Fibroblast of lung (primary cell): ENCODE measurements at regions not wholly inside any gene's neighbourhood (a gene's known extent, or its start where the extent isn't known, plus 50 kb on each side); places are given as distances from the start of the nearest gene placed in this dataset.

Experiments used
- DNase-seq, 2 donors: peaks; one replicate each; pipeline versions ENCODE4 v3.0.0 to v3.0.0-alpha.2; 2010; ENCODE audit warnings: low read depth in 2 of 2
- H2AFZ ChIP-seq: 2 replicates; pipeline ENCODE4 v1.5.1; 2012; ENCODE audit warnings: low read length, control low read depth, inconsistent platforms
- H3K27ac ChIP-seq: 2 replicates; pipeline ENCODE4 v1.5.1; 2011; ENCODE audit warnings: low read length, control low read depth; ENCODE audit not compliant: insufficient read depth
- H3K27me3 ChIP-seq: 2 replicates; pipeline ENCODE4 v1.5.1; 2011; ENCODE audit warnings: mild to moderate bottlenecking, low read length; ENCODE audit not compliant: control insufficient read depth, insufficient read depth
- H3K36me3 ChIP-seq: 2 replicates; pipeline ENCODE4 v1.5.1; 2011; ENCODE audit warnings: low read length; ENCODE audit not compliant: control insufficient read depth, insufficient read depth
- H3K4me1 ChIP-seq: 2 replicates; pipeline ENCODE4 v1.5.1; 2011; ENCODE audit warnings: low read length; ENCODE audit not compliant: control insufficient read depth, insufficient read depth; ENCODE audit errors: extremely low read depth
- H3K4me2 ChIP-seq: 2 replicates; pipeline ENCODE4 v1.5.1; 2011; ENCODE audit warnings: low read length, control low read depth; ENCODE audit not compliant: insufficient read depth; ENCODE audit errors: extremely low read depth
- H3K4me3 ChIP-seq, 4 experiments: fragments of 200-600 bp in 1 of 4; sonication (generic) in 1 of 4; replicated peaks in 1 of 4; 2 replicates each; pipeline ENCODE4 v1.5.1; 2011 to 2016; ENCODE audit warnings: low read length in 4 of 4, low read depth in 3 of 4, mild to moderate bottlenecking in 3 of 4, control low read depth in 2 of 4, inconsistent platforms in 1 of 4, mixed read lengths in 1 of 4; ENCODE audit not compliant: insufficient read depth in 1 of 4; ENCODE audit errors: control extremely low read depth in 1 of 4
- H3K79me2 ChIP-seq: 2 replicates; pipeline ENCODE4 v1.5.1; 2012; ENCODE audit warnings: mild to moderate bottlenecking, low read length, inconsistent platforms; ENCODE audit not compliant: control insufficient read depth, insufficient read depth
- H3K9ac ChIP-seq: 2 replicates; pipeline ENCODE4 v1.5.1; 2011; ENCODE audit warnings: mild to moderate bottlenecking, low read length, control low read depth; ENCODE audit not compliant: insufficient read depth
- H3K9me3 ChIP-seq: 2 replicates; pipeline ENCODE4 v1.5.1; 2012; ENCODE audit warnings: low read depth, low read length; ENCODE audit not compliant: control insufficient read depth, insufficient read depth
- H4K20me1 ChIP-seq: 2 replicates; pipeline ENCODE4 v1.5.1; 2011; ENCODE audit warnings: low read length; ENCODE audit not compliant: control insufficient read depth, insufficient read depth; ENCODE audit errors: extremely low read depth
- CTCF ChIP-seq, 2 donors: IDR thresholded peaks in 1 of 2; conservative IDR thresholded peaks in 1 of 2; 1 replicate in 1 of 2; 2 replicates in 1 of 2; pipeline ENCODE4 v1.5.1; 2011 to 2012; ENCODE audit warnings: low read length in 2 of 2, control low read depth in 1 of 2, inconsistent platforms in 1 of 2, low read depth in 1 of 2, mild to moderate bottlenecking in 1 of 2
- EZH2 ChIP-seq: IDR thresholded peaks from 2 replicates; pipeline ENCODE4 v1.5.1; 2012; ENCODE audit warnings: low read length, control low read depth, mild to moderate bottlenecking; ENCODE audit errors: missing control alignments

GRCh38 chr13:73513751-73514150 lies 454.9 kb downstream of the KLF5 start:
- Histone ChIP-seq H3K27ac (no peak overlapping the region), H3K9ac (no peak overlapping the region), H3K4me2 (no peak overlapping the region), H2AFZ (no peak overlapping the region), H3K79me2 (no peaks in the 10 kb centered on the region), H3K27me3 (no peaks in the 10 kb centered on the region), H3K4me1 (no peaks in the 10 kb centered on the region), H3K9me3 (no peaks in the 10 kb centered on the region), H3K36me3 (no peaks in the 10 kb centered on the region), H3K4me3 (no peak overlapping the region), H4K20me1 (no peaks in the 10 kb centered on the region)
- DNase-seq, result no peak
- TF ChIP-seq CTCF (conservative IDR thresholded peaks at IDR 0.05 in 1 of 2, IDR thresholded peaks at IDR 0.05 in 1 of 2; ENCODE audit: low read depth in 1 of 2, low read length in 2 of 2), result no peak
- no peak for TF ChIP-seq EZH2

GRCh38 chr13:73508841-73509240 lies 450.0 kb downstream of the KLF5 start:
- H3K9ac ChIP-seq, result no peak overlapping the region
- H3K27me3 ChIP-seq, result no peaks in the 10 kb centered on the region
- no peaks in the 10 kb centered on the region for H3K79me2 ChIP-seq
- no peak overlapping the region for H3K4me3 ChIP-seq
- H3K27ac ChIP-seq, result no peak overlapping the region
- no peak for DNase-seq
- no peaks in the 10 kb centered on the region for H3K36me3 ChIP-seq
- H3K4me2 ChIP-seq, result no peak overlapping the region
- no peaks in the 10 kb centered on the region for H3K4me1 ChIP-seq
- no peak for TF ChIP-seq EZH2
- TF ChIP-seq CTCF (conservative IDR thresholded peaks at IDR 0.05 in 1 of 2, IDR thresholded peaks at IDR 0.05 in 1 of 2; ENCODE audit: low read depth in 1 of 2, low read length in 2 of 2), result no peak
- H2AFZ ChIP-seq, result no peak overlapping the region
- no peaks in the 10 kb centered on the region for H4K20me1 ChIP-seq
- no peaks in the 10 kb centered on the region for H3K9me3 ChIP-seq

GRCh38 chr13:73505376-73505890 lies 446.6 kb downstream of the KLF5 start:
- no peaks in the 10 kb centered on the region for H3K4me1 ChIP-seq
- no peak for DNase-seq
- no peaks in the 10 kb centered on the region for H3K9me3 ChIP-seq
- H3K9ac ChIP-seq, result no peak overlapping the region
- H3K79me2 ChIP-seq, result no peaks in the 10 kb centered on the region
- TF ChIP-seq CTCF (conservative IDR thresholded peaks at IDR 0.05 in 1 of 2, IDR thresholded peaks at IDR 0.05 in 1 of 2; ENCODE audit: low read depth in 1 of 2, low read length in 2 of 2) (no peak), EZH2 (no peak)
- no peak overlapping the region for H2AFZ ChIP-seq
- H3K4me2 ChIP-seq, result no peak overlapping the region
- H3K36me3 ChIP-seq, result no peaks in the 10 kb centered on the region
- no peaks in the 10 kb centered on the region for H4K20me1 ChIP-seq
- H3K27ac ChIP-seq, result no peak overlapping the region
- no peaks in the 10 kb centered on the region for H3K27me3 ChIP-seq
- H3K4me3 ChIP-seq, result no peak overlapping the region
